ENCODE measurements at regions not wholly inside any gene's neighbourhood (a gene's known extent, or its start where the extent isn't known, plus 50 kb on each side); places are given as distances from the start of the nearest gene placed in this dataset.

GRCh38 chr22:34160141-34160783, 240.0 kb upstream of the LARGE1 start:
- no peak for DNase-seq

GRCh38 chr22:34161431-34162123, 241.3 kb upstream of the LARGE1 start:
- no peak for DNase-seq

GRCh38 chr22:34198976-34199375, 278.7 kb upstream of the LARGE1 start:
- DNase-seq, result no peak

GRCh38 chr22:34210301-34210700, 290.0 kb upstream of the LARGE1 start:
- DNase-seq, result no peak

GRCh38 chr22:34214372-34214771, 294.1 kb upstream of the LARGE1 start:
- no peak for DNase-seq

GRCh38 chr22:34225278-34225677, 305.0 kb upstream of the LARGE1 start:
- DNase-seq, result no peak

- no peak for DNase-seq
Observed at GRCh38 chr22:34236527-34236926, 316.3 kb upstream of the LARGE1 start.

GRCh38 chr22:34239421-34239820, 319.1 kb upstream of the LARGE1 start:
- no peak for DNase-seq

- DNase-seq, result no peak
Observed at GRCh38 chr22:34243023-34243422, 322.7 kb upstream of the LARGE1 start.

GRCh38 chr22:34255042-34255441, 334.8 kb upstream of the LARGE1 start:
- no peak for DNase-seq

- DNase-seq, result no peak
Observed at GRCh38 chr22:34278121-34278520, 357.8 kb upstream of the LARGE1 start.

GRCh38 chr22:34281738-34282137, 361.5 kb upstream of the LARGE1 start:
- DNase-seq, result no peak

GRCh38 chr22:34283844-34284243, 363.6 kb upstream of the LARGE1 start:
- DNase-seq, result no peak

- no peak for DNase-seq
Observed at GRCh38 chr22:34293324-34293723, 373.0 kb upstream of the LARGE1 start.

- no peak for DNase-seq
Observed at GRCh38 chr22:34294476-34294875, 374.2 kb upstream of the LARGE1 start.

GRCh38 chr22:34294986-34295385, 374.7 kb upstream of the LARGE1 start:
- no peak for DNase-seq

- DNase-seq, result no peak
Observed at GRCh38 chr22:34296461-34296860, 376.2 kb upstream of the LARGE1 start.

- no peak for DNase-seq
Observed at GRCh38 chr22:34297536-34298120, 377.4 kb upstream of the LARGE1 start.

- no peak for DNase-seq
Observed at GRCh38 chr22:34299496-34299895, 379.2 kb upstream of the LARGE1 start.

GRCh38 chr22:34301569-34301968, 381.3 kb upstream of the LARGE1 start:
- no peak for DNase-seq

- DNase-seq, result no peak
Observed at GRCh38 chr22:34303656-34304055, 383.4 kb upstream of the LARGE1 start.

- no peak for DNase-seq
Observed at GRCh38 chr22:34306361-34306760, 386.1 kb upstream of the LARGE1 start.

- DNase-seq, result no peak
Observed at GRCh38 chr22:34308101-34308500, 387.8 kb upstream of the LARGE1 start.

GRCh38 chr22:34319346-34319745, 399.1 kb upstream of the LARGE1 start:
- no peak for DNase-seq
